Tibial artery (tissue), 4 donors: ENCODE measurements at regions not wholly inside any gene's neighbourhood (a gene's known extent, or its start where the extent isn't known, plus 50 kb on each side); places are given as distances from the start of the nearest gene placed in this dataset.

Source experiments
- DNase-seq, 2 donors: peaks; one replicate each; pipeline ENCODE4 v3.0.0-alpha.2; 2019
- H3K27ac ChIP-seq, 2 donors: fragments of 200-600 bp; sonication (generic) in 1 of 2; 1 replicate in 1 of 2; 2 replicates in 1 of 2; pipeline ENCODE4 v1.5.1; 2018 to 2019; ENCODE audit warnings: mild to moderate bottlenecking in 1 of 2
- H3K27me3 ChIP-seq, 2 donors: fragments of 200-600 bp; sonication (generic) in 1 of 2; one replicate each; pipeline versions ENCODE4 v1.5.1 to v1.6.0; 2016 to 2019
- H3K36me3 ChIP-seq, 3 donors: fragments of 200-600 bp; sonication (generic) in 2 of 3; one replicate each; pipeline ENCODE4 v1.5.1; 2016 to 2019; ENCODE audit warnings: mild to moderate bottlenecking in 2 of 3
- H3K4me1 ChIP-seq, 4 donors: fragments of 200-600 bp; sonication (generic) in 2 of 4; 1 replicate in 3 of 4; 2 replicates in 1 of 4; pipeline ENCODE4 v1.5.1; 2016 to 2019
- H3K4me3 ChIP-seq, 2 donors: fragments of 200-600 bp; sonication (generic) in 1 of 2; 1 replicate in 1 of 2; 2 replicates in 1 of 2; pipeline ENCODE4 v1.5.1; 2018 to 2019; ENCODE audit warnings: mild to moderate bottlenecking in 2 of 2
- H3K9me3 ChIP-seq, 3 donors: fragments of 200-600 bp; sonication (generic) in 1 of 3; one replicate each; pipeline ENCODE4 v1.5.1; 2016 to 2019
- CTCF ChIP-seq, 2 experiments: fragments of 200-600 bp in 1 of 2; fragments of 450-650 bp in 1 of 2; IDR thresholded peaks; one replicate each; pipeline ENCODE4 v1.5.1; 2017 to 2019; ENCODE audit warnings: antibody characterized with exemption in 2 of 2, mild to moderate bottlenecking in 1 of 2, moderate library complexity in 1 of 2
- intact Hi-C: fragments of 100-400 bp; cut with DNase I; formaldehyde crosslinking; loops from one replicate; pipeline ENCODE4 v1.15.0; 2023; ENCODE audit warnings: low total_unique reads

DNA sequence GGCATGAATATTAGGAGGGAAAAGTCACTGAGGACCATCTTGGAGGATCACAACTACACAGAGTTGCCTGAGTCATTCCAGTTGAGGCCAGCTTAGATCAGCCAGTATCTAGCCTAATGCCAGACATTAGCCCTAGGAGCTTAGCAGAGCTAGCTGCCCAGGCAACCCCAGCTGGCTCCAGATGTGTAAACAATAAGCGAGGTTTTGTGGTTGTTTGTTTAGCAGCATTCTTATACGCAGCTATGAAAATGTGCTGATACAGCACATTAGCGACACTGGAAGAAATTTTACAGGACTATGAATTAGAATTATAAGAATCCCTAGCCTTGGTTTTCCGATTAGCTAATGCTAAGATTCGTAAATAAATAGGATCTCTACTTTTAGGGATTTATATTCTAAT lies 59.3 kb downstream of the BTBD3 start:
- no peak overlapping the region for H3K27ac ChIP-seq
- intact Hi-C loops = no loop called here
- no peaks in the 10 kb centered on the region for H3K27me3 ChIP-seq
- H3K9me3 ChIP-seq = peaks cover 0 to 7% (median 0%) of the 10 kb centered on the region in 3 donors
- H3K36me3 ChIP-seq = no peaks in the 10 kb centered on the region
- TF ChIP-seq CTCF (IDR thresholded peaks at IDR 0.05) = no peak
- H3K4me3 ChIP-seq = no peak overlapping the region
- no peak for DNase-seq
- no peaks in the 10 kb centered on the region for H3K4me1 ChIP-seq

DNA sequence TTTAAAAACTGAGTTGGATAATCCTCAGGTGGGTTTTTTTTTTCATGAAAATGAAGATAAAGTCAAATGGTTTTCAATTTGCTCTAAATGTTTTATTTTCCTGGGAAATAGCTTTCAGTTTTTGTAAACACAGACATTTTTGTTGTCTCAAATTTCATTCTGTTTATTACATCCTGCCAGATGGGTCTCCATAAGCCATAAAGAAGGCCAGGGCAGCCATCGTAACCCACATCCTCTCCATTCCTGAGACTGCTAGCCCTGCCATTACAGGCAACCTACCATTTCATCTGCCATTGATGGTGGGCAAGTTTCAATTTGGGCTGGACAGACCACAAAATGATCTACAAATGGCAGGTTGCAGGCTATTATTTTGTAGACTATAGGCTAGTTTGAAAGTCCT lies 60.8 kb downstream of the BTBD3 start:
- no peak overlapping the region for H3K27ac ChIP-seq
- H3K9me3 ChIP-seq = peaks cover 0 to 7% (median 0%) of the 10 kb centered on the region in 3 donors
- DNase-seq = no peak
- TF ChIP-seq CTCF (IDR thresholded peaks at IDR 0.05) = no peak
- intact Hi-C loops = no loop called here
- no peaks in the 10 kb centered on the region for H3K36me3 ChIP-seq
- no peaks in the 10 kb centered on the region for H3K4me1 ChIP-seq
- no peaks in the 10 kb centered on the region for H3K27me3 ChIP-seq
- no peak overlapping the region for H3K4me3 ChIP-seq

- no peaks in the 10 kb centered on the region for H3K36me3 ChIP-seq
- no peak for DNase-seq
- intact Hi-C loops = no loop called here
- no peak overlapping the region for H3K4me3 ChIP-seq
- no peak for TF ChIP-seq CTCF (IDR thresholded peaks at IDR 0.05)
- H3K9me3 ChIP-seq = peaks cover 0 to 7% (median 0%) of the 10 kb centered on the region in 3 donors
- no peak overlapping the region for H3K27ac ChIP-seq
- H3K27me3 ChIP-seq = no peaks in the 10 kb centered on the region
- H3K4me1 ChIP-seq = no peaks in the 10 kb centered on the region
These were observed 61.8 kb downstream of the BTBD3 start for GRCh38 chr20:11979306-11979990.

GRCh38 chr20:11980263-11980662 lies 62.6 kb downstream of the BTBD3 start:
- Histone ChIP-seq H3K4me1 (no peaks in the 10 kb centered on the region), H3K4me3 (no peak overlapping the region), H3K27ac (no peak overlapping the region), H3K36me3 (no peaks in the 10 kb centered on the region), H3K9me3 (peaks cover 0 to 7% (median 0%) of the 10 kb centered on the region in 3 donors), H3K27me3 (no peaks in the 10 kb centered on the region)
- intact Hi-C loops = no loop called here
- DNase-seq = no peak
- TF ChIP-seq CTCF (IDR thresholded peaks at IDR 0.05) = no peak

DNA sequence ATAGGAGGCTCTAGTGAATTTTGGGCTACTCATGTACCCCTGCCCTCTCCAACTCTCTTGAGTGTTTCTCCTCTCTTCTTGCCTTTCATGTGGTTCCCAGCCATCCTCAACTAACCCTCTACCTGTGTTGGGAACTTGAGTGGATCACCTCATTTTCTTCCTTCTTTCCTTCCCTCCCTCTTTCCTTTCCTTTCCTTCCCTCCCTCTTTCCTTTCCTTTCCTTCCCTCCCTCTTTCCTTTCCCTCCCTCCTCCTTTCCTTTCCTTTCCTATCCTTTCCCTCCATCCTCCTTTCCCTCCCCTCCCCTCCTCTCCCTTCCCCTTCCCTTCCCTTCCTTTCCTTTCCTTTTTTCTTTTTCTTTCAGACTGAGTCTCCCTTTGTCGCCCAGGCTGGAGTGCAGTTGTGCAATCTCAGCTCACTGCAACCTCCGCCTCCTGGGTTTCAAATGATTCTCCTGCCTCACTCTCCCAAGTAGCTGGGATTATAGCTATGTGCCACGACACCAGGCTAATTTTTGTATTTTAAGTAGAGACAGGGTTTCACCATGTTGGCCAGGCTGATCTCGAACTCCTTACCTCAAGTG lies 63.8 kb downstream of the BTBD3 start:
- no peak for DNase-seq
- H3K4me3 ChIP-seq = no peak overlapping the region
- no peaks in the 10 kb centered on the region for H3K4me1 ChIP-seq
- H3K36me3 ChIP-seq = no peaks in the 10 kb centered on the region
- H3K27ac ChIP-seq = no peak overlapping the region
- no peak for TF ChIP-seq CTCF (IDR thresholded peaks at IDR 0.05)
- intact Hi-C loops = no loop called here
- H3K27me3 ChIP-seq = no peaks in the 10 kb centered on the region
- peaks cover 0 to 4% (median 0%) of the 10 kb centered on the region in 3 donors for H3K9me3 ChIP-seq
